H4 (cell line): ENCODE measurements at regions not wholly inside any gene's neighbourhood (a gene's known extent, or its start where the extent isn't known, plus 50 kb on each side); places are given as distances from the start of the nearest gene placed in this dataset.
"Not testable (repeated sequence)": the region's sequence is repeated elsewhere in the genome, so short reads cannot be mapped to it uniquely, and the experiment has no call there.

ENCODE experiments used
- DNase-seq: peaks from one replicate; pipeline ENCODE4 v3.0.0-alpha.2; 2015; ENCODE audit warnings: low spot score

GRCh38 chr14:37711831-37712475 is 116.5 kb downstream of the TTC6 start:
- no peak for DNase-seq

- DNase-seq = not testable (repeated sequence)
Measured at GRCh38 chr14:37712476-37712860, 117.0 kb downstream of the TTC6 start.

DNA sequence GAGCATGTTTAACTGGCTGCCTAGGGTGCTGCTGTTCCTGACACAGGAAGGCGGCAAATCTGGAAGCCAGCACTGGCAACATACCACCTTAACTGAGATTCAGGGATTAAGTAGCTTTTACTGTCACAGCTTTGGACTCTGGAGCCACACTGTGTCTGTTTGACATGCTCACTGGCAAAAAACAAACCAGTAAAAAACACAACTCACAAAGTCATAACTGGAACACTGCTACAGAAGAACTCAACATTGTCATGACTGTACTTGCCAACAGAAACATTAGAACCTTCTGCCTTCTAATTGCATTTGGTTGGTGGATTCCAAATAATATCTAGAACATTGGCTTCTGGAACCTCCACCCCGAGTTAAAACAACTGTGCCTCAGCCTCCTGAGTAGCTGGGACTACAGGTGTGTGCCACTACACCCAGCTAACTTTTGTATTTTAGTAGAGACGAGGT is 117.6 kb downstream of the TTC6 start:
- no peak for DNase-seq

- no peak for DNase-seq
Measured at GRCh38 chr14:37720131-37720530, 124.7 kb downstream of the TTC6 start.

- no peak for DNase-seq
Measured at GRCh38 chr14:37721976-37722659, 126.7 kb downstream of the TTC6 start.

DNA sequence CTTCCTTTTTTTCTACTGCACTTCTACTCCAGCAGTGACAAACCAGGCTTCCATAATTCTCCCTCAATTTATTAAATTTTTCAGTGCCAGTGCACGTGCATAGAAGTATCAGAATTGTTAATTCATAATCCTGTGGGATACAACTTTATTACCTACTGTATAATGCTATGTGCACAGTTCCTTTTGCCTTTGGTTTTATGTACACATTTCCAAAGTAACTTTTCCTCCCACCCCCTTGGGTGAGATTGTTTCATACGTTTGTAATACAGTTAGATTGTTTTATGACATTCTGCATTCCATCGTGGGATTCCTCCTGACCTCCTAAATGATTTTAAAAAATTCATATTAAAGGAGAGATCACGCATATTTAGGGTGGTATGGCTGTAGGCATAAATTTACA is 128.1 kb downstream of the TTC6 start:
- no peak for DNase-seq

GRCh38 chr14:37726708-37727107 is 131.3 kb downstream of the TTC6 start:
- no peak for DNase-seq

GRCh38 chr14:37729218-37729617 is 133.8 kb downstream of the TTC6 start:
- DNase-seq = no peak

DNA sequence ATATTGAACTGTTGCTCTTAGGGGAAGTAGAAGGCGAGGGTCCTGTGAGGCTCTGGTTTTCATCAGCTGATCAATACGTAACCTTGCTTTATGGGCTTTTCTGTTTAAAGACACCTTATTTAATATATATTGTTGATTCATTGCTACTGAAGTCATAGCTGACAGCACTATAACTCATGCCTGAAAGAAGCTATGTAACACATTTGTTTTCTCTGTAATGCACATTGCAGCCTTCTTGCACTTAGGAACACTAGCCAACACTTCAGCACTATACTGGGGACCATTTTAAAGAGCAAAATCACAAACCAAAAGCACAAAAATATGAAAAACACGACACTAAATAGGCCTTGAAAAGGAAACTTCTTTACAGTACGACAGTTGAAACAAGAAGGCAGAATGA is 135.7 kb downstream of the TTC6 start:
- no peak for DNase-seq

GRCh38 chr14:37745657-37746056 is 150.2 kb downstream of the TTC6 start:
- no peak for DNase-seq

GRCh38 chr14:37746140-37746832 is 150.9 kb downstream of the TTC6 start:
- DNase-seq = no peak

DNA sequence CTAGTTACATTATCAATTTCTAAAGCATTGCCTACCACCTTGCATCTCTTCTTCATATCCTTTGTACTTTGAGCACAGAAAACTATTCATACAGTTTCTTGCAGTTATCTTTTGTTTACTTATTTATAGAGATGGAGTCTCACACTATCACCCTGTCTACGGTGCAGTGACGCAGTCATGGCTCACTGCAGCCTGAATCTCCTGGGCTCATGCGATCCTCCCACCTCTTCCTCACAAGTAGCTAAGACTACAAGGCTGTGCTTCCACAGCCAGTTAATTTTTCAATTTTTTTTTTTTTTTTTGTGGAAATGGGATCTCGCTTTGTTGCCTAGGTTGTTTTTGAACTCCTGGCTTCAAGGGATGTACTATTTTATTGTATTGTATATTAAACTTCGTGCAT is 158.0 kb downstream of the TTC6 start:
- DNase-seq = no peak

DNA sequence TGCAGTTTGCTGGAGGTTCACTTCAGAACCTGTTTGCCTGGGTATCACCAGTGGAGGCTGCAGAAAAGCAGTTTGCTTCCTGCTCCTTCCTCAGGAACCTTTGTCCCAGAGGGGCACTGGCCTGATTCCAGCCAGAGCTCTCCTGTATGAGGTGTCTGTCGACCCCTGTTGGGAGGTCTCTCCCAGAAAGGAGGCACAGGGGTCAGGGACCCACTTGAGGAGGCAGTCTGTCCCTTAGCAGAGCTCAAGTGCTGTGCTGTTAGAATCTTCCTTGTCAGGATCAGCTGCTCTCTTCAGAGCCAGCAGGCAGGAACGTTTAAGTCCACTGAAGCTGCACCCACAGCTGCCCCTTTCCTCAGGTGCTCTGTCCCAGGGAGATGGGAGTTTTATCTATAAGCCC is 164.8 kb downstream of the TTC6 start:
- not testable (repeated sequence) for DNase-seq

GRCh38 chr14:37763266-37763665 is 167.8 kb downstream of the TTC6 start:
- no peak for DNase-seq

DNA sequence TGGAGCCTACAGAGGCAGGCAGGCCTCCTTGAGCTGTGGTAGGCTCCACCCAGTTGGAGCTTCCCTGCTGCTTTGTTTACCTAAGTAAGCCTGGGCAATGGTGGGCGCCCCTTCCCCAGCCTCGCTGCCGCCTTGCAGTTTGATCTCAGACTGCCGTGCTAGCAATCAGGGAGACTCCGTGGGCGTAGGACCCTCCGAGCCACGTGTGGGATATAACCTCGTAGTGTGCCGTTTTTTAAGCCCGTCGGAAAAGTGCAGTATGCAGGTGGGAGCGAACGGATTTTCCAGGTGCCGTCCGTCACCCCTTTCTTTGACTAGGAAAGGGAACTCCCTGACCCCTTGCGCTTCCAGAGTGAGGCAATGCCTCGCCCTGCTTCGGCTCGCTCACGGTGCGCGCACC is 176.9 kb downstream of the TTC6 start:
- not testable (repeated sequence) for DNase-seq

DNA sequence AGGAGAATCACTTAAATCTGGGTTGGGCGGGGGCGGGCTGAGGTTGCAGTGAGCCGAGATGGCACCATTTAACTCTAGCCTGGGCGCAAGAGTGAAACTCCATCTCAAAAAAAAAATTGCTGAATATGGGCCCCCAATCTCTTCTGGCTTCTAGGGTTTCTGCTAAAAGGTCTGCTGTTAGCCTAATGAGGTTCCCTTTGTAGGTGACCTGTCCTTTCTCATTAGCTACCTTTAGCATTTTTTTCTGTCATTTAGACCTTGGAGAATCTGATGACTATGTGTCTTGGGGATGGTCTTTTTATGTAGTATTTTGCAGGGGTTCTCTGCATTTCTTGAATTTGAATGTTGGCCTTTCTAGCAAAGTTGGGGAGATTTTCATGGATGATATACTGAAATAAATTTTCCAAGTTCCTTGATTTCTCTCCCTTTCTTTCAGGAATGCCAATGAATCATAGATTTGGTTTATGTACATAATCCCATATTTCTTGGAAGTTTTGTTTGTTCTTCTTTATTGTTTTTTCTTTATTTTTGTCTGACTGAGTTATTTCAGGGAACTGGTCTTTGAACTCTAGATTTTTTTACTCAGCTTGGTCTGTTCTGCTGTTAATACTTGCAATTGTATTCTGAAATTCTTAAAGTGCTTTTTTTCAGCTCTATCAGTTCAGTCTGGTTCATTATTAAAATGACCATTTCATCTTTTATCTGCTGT is 181.5 kb downstream of the TTC6 start:
- no peak for DNase-seq

- no peak for DNase-seq
Measured at GRCh38 chr14:37778135-37778943, 182.9 kb downstream of the TTC6 start.

GRCh38 chr14:37779480-37779879 is 184.1 kb downstream of the TTC6 start:
- DNase-seq = no peak

DNA sequence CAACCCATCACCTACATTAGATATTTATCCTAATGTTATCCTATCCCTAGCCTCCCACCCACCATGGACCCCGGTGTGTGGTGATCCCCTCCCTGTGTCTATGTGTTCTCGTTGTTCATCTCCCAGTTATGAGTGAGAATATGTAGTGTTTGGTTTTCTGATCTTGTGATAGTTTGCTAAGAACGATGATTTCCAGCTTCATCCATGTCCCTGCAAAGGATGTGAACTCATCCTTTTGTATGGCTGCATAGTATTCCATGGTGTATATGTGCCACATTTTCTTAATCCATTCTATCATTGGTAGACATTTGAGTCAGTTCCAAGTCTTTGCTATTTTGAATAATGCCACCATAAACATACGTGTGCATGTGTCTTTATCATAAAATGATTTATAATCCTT is 185.3 kb downstream of the TTC6 start:
- DNase-seq = not testable (repeated sequence)

GRCh38 chr14:37784203-37784826 is 188.9 kb downstream of the TTC6 start:
- DNase-seq = not testable (repeated sequence)

DNA sequence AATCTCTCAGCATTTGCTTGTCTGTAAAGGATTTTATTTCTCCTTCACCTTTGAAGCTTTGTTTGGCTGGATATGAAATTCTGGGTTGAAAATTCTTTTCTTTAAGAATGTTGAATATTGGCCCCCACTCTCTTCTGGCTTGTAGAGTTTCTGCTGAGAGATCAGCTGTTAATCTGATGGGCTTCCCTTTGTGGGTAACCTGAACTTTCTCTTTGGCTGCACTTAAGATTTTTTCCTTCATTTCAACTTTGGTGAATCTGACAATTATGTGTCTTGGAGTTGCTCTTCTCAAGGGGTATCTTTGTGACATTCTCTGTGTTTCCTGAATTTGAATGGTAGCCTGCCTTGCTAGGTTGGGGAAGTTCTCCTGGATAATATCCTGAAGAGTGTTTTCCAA is 189.4 kb downstream of the TTC6 start:
- not testable (repeated sequence) for DNase-seq
